Mesenchymal stem cell (in vitro differentiated cells and primary cell): ENCODE measurements at regions not wholly inside any gene's neighbourhood (a gene's known extent, or its start where the extent isn't known, plus 50 kb on each side); places are given as distances from the start of the nearest gene placed in this dataset.

Experiments used
- DNase-seq: peaks from one replicate; pipeline ENCODE4 v3.0.0-alpha.2; 2013
- H2AFZ ChIP-seq: one replicate; pipeline ENCODE4 v1.6.1; 2013; ENCODE audit warnings: low read depth, mild to moderate bottlenecking, control low read depth, inconsistent platforms, low read length, moderate library complexity
- H2AK5ac ChIP-seq: 2 replicates; pipeline ENCODE4 v1.6.1; 2013; ENCODE audit warnings: low read length, moderate library complexity, mild to moderate bottlenecking, inconsistent platforms; ENCODE audit not compliant: severe bottlenecking
- H2BK120ac ChIP-seq: one replicate; pipeline ENCODE4 v1.6.1; 2013; ENCODE audit warnings: low read depth, mild to moderate bottlenecking, inconsistent platforms, low read length, moderate library complexity
- H2BK12ac ChIP-seq, 2 experiments: one replicate each; pipeline ENCODE4 v1.6.1; 2013; ENCODE audit warnings: inconsistent platforms in 2 of 2, low read length in 2 of 2, mild to moderate bottlenecking in 2 of 2, moderate library complexity in 2 of 2, control low read depth in 1 of 2
- H2BK15ac ChIP-seq: one replicate; pipeline ENCODE4 v1.6.1; 2013; ENCODE audit warnings: mild to moderate bottlenecking, low read depth, inconsistent platforms; ENCODE audit not compliant: poor library complexity, severe bottlenecking
- H2BK5ac ChIP-seq: 2 replicates; pipeline ENCODE4 v1.6.1; 2013; ENCODE audit warnings: low read depth, mild to moderate bottlenecking, low read length, control low read depth, inconsistent platforms; ENCODE audit not compliant: poor library complexity, severe bottlenecking
- H3K14ac ChIP-seq, 2 experiments: one replicate each; pipeline ENCODE4 v1.6.1; 2013; ENCODE audit warnings: inconsistent platforms in 2 of 2, low read length in 2 of 2, control low read depth in 1 of 2, mild to moderate bottlenecking in 1 of 2, moderate library complexity in 1 of 2
- H3K18ac ChIP-seq, 2 experiments: one replicate each; pipeline ENCODE4 v1.6.1; 2013; ENCODE audit warnings: inconsistent platforms in 2 of 2, low read length in 2 of 2, control low read depth in 1 of 2, low read depth in 1 of 2, mild to moderate bottlenecking in 1 of 2
- H3K23ac ChIP-seq, 2 experiments: one replicate each; pipeline ENCODE4 v1.6.1; 2013; ENCODE audit warnings: inconsistent platforms in 2 of 2, low read length in 2 of 2, mild to moderate bottlenecking in 2 of 2, moderate library complexity in 2 of 2, control low read depth in 1 of 2
- H3K27ac ChIP-seq: 2 replicates; pipeline ENCODE4 v1.5.1; 2013; ENCODE audit warnings: mild to moderate bottlenecking, moderate library complexity, low read length, control low read depth, inconsistent platforms; ENCODE audit not compliant: poor library complexity, severe bottlenecking
- H3K27me3 ChIP-seq, 2 experiments: 2 replicates each; pipeline versions ENCODE4 v1.6.1 to v1.7.0; 2013; ENCODE audit warnings: low read length in 2 of 2, mild to moderate bottlenecking in 2 of 2, moderate library complexity in 2 of 2, control low read depth in 1 of 2, inconsistent platforms in 1 of 2; ENCODE audit not compliant: control insufficient read depth in 1 of 2, insufficient read depth in 1 of 2
- H3K36me3 ChIP-seq, 2 experiments: 2 replicates each; pipeline versions ENCODE4 v1.6.1 to v1.7.0; 2013; ENCODE audit warnings: low read length in 2 of 2, control low read depth in 1 of 2, inconsistent platforms in 1 of 2, low read depth in 1 of 2, mild to moderate bottlenecking in 1 of 2; ENCODE audit not compliant: insufficient read depth in 2 of 2, control insufficient read depth in 1 of 2
- H3K4ac ChIP-seq, 2 experiments: one replicate each; pipeline ENCODE4 v1.6.1; 2013; ENCODE audit warnings: inconsistent platforms in 2 of 2, low read length in 2 of 2, mild to moderate bottlenecking in 2 of 2, moderate library complexity in 2 of 2, control low read depth in 1 of 2, low read depth in 1 of 2
- H3K4me1 ChIP-seq: 2 replicates; pipeline ENCODE4 v1.6.1; 2013; ENCODE audit warnings: low read depth, low read length, control low read depth; ENCODE audit not compliant: control insufficient read depth, insufficient read depth
- H3K4me2 ChIP-seq: 2 replicates; pipeline ENCODE4 v1.6.1; 2013; ENCODE audit warnings: low read length, mild to moderate bottlenecking, inconsistent platforms; ENCODE audit not compliant: poor library complexity, severe bottlenecking
- H3K4me3 ChIP-seq, 2 experiments: 2 replicates each; pipeline versions ENCODE4 v1.5.1 to v1.7.0; 2013; ENCODE audit warnings: low read length in 2 of 2, mild to moderate bottlenecking in 2 of 2, control low read depth in 1 of 2, low read depth in 1 of 2; ENCODE audit not compliant: insufficient read depth in 1 of 2
- H3K79me1 ChIP-seq: replicated peaks from 2 replicates; pipeline ENCODE4 v1.6.1; 2013; ENCODE audit warnings: mild to moderate bottlenecking, control low read depth, low read length, inconsistent platforms; ENCODE audit not compliant: poor library complexity, severe bottlenecking
- H3K9ac ChIP-seq: 2 replicates; pipeline ENCODE4 v1.7.0; 2013; ENCODE audit warnings: mild to moderate bottlenecking, low read length, moderate library complexity
- H3K9me3 ChIP-seq: 2 replicates; pipeline ENCODE4 v1.7.0; 2013; ENCODE audit warnings: mild to moderate bottlenecking, low read length; ENCODE audit not compliant: control insufficient read depth
- H4K8ac ChIP-seq: one replicate; pipeline ENCODE4 v1.6.1; 2013; ENCODE audit warnings: inconsistent platforms, mild to moderate bottlenecking, low read length, moderate library complexity
- H4K91ac ChIP-seq: one replicate; pipeline ENCODE4 v1.6.1; 2013; ENCODE audit warnings: mild to moderate bottlenecking, low read length, inconsistent platforms
- WGBS: methylation state at CpG from one replicate; pipeline ENCODE4 v1.1.7; 2013; ENCODE audit warnings: mixed read lengths; 5-methylcytosine and 5-hydroxymethylcytosine counted together

DNA sequence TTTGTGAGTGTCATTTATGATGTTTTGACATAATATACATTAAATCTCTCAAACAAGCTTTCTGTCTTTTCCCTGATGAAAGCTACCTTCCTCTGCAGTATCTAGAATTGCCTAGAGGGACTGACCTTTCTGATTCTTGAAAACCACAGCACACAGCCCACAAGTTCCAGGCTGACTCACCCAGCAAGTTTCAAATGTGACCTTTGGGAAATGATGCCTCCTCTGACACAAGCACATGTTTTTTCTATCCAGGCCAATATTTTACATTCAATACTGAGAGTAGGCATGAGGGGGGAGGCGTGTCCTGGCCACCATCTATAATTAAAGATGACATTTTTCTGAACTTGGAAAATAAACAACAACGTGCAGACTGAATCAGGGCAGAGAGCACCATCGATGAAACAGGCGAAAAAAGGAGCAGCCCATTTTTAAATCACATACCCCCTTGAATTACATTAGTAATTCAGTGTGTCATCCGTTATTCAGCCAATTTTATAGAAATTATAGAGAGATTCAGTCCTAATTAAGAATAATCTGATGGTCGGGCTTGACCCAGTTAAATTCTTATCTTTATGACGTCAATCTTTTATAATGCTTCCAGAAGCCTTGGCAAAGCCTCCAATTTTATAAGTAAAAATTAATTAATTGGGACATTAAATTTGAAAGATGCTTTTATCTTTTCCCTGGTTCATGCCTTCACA is 292.6 kb upstream of the CDH11 start:
- peak; percentile 83 for DNase-seq
- H4K91ac ChIP-seq = no peak overlapping the region

DNA sequence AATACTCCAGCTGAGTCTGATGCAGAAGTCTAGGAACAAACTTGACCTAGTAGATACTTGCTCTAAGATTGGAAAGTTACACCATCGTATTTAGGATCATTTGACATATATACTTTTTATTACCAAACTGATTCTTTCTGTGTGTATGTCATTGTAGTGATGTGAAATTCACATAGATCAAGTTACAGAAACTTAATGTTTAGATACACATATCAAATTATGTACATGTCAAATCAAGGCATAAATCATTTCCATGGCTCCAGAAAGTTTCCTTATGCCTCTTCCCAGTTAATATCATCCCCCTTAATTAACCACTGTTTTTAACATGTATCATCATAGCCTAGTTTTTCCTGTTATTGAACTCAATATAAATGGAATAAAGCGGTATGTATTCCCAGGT is 292.0 kb upstream of the CDH11 start:
- Histone ChIP-seq H3K27me3 (no peaks in the 10 kb centered on the region), H2BK120ac (no peak overlapping the region), H3K4me3 (no peak overlapping the region), H3K4me1 (no peaks in the 10 kb centered on the region), H3K14ac (no peak overlapping the region), H3K9me3 (no peaks in the 10 kb centered on the region), H2BK5ac (no peak overlapping the region), H2AK5ac (no peak overlapping the region), H3K18ac (no peak overlapping the region), H2AFZ (no peak overlapping the region), H3K36me3 (no peaks in the 10 kb centered on the region), H2BK12ac (no peak overlapping the region), H3K9ac (no peak overlapping the region), H4K8ac (no peak overlapping the region), H4K91ac (no peak overlapping the region), H3K4ac (no peak overlapping the region), H3K27ac (no peak overlapping the region), H3K4me2 (no peak overlapping the region), H3K23ac (no peak overlapping the region), H3K79me1 (no peaks in the 10 kb centered on the region), H2BK15ac (no peak overlapping the region)
- WGBS = no CpG with 5 or more reads among the region's 2 CpGs
- DNase-seq = no peak

More for the DNA sequence above, 292.6 kb upstream of the CDH11 start:
- no peak overlapping the region for H2BK12ac ChIP-seq
- no peaks in the 10 kb centered on the region for H3K27me3 ChIP-seq
- H3K27ac ChIP-seq = no peak overlapping the region
- H3K36me3 ChIP-seq = no peaks in the 10 kb centered on the region
- WGBS = 7% methylated on average over 2 of the region's 7 CpGs
- no peaks in the 10 kb centered on the region for H3K79me1 ChIP-seq
- H3K4ac ChIP-seq = no peak overlapping the region
- H3K23ac ChIP-seq = no peak overlapping the region
- no peak overlapping the region for H2BK120ac ChIP-seq
- H3K4me3 ChIP-seq = no peak overlapping the region
- H3K14ac ChIP-seq = no peak overlapping the region
- H2BK15ac ChIP-seq = no peak overlapping the region
- H3K4me1 ChIP-seq = no peaks in the 10 kb centered on the region
- H4K8ac ChIP-seq = no peak overlapping the region
- H2BK5ac ChIP-seq = no peak overlapping the region
- no peak overlapping the region for H2AFZ ChIP-seq
- H3K4me2 ChIP-seq = no peak overlapping the region
- peak overlapping the region; percentile 12 for H3K9ac ChIP-seq
- no peak overlapping the region for H3K18ac ChIP-seq
- H2AK5ac ChIP-seq = no peak overlapping the region
- H3K9me3 ChIP-seq = no peaks in the 10 kb centered on the region

DNA sequence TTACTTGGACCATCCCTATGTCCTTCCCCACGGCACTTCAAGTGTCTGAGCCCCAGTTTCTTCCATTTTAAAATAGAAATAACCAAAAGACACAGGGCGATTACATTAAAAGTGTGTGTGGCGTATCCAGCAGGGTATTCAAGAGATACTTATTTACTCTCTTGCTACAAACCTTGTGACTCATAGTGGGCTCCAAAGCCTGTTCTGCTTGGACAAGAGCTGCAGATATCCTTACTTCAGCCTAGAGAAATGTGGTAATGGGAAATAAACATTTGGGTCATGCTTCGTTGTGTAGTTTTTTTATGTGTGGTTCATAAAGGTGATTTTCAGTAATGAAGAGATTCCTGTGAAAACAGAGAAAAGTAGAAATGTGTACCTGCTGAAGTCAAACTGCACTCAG is 288.9 kb upstream of the CDH11 start:
- Histone ChIP-seq H2AK5ac (no peak overlapping the region), H2BK12ac (no peak overlapping the region)
- 40% methylated on average over 3 of the region's 4 CpGs for WGBS

DNA sequence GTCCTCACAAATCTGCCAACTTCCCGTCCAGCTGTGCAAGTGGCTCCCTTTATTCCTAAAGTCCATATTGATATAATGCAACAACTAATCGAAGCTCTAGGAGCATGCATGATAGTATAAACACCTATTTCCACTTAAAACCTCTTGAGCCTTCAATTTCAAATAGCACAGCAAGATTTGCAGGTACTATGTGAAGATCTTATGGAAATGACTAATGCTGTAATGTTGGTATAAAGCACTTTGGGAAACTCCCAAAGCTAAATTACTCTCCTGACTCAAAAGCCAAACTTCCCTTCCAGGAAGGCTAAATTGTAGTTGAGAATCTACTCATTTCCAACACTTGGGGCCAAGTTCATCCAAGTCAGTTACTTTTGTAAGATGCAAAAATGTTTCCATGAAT is 287.6 kb upstream of the CDH11 start:
- Histone ChIP-seq H2BK15ac (no peak overlapping the region), H3K4me3 (no peak overlapping the region), H3K27ac (no peak overlapping the region), H3K18ac (no peak overlapping the region), H3K27me3 (no peaks in the 10 kb centered on the region), H4K8ac (no peak overlapping the region), H3K4me1 (no peaks in the 10 kb centered on the region), H3K4ac (no peak overlapping the region), H3K4me2 (no peak overlapping the region), H2AFZ (no peak overlapping the region), H3K36me3 (no peaks in the 10 kb centered on the region), H2BK12ac (no peak overlapping the region), H3K9ac (no peak overlapping the region), H3K14ac (no peak overlapping the region), H3K79me1 (no peaks in the 10 kb centered on the region), H3K23ac (no peak overlapping the region), H2BK5ac (no peak overlapping the region), H4K91ac (no peak overlapping the region), H3K9me3 (no peaks in the 10 kb centered on the region), H2BK120ac (no peak overlapping the region), H2AK5ac (no peak overlapping the region)
- DNase-seq = no peak
- WGBS = 54% methylated on average over 2 of the region's 2 CpGs

More for the DNA sequence above, 288.9 kb upstream of the CDH11 start:
- no peaks in the 10 kb centered on the region for H3K4me1 ChIP-seq
- no peak overlapping the region for H3K27ac ChIP-seq
- no peaks in the 10 kb centered on the region for H3K9me3 ChIP-seq
- H3K9ac ChIP-seq = no peak overlapping the region
- H4K91ac ChIP-seq = no peak overlapping the region
- H3K36me3 ChIP-seq = no peaks in the 10 kb centered on the region
- no peak overlapping the region for H3K4me3 ChIP-seq
- no peak overlapping the region for H3K4me2 ChIP-seq
- peak; percentile 84 for DNase-seq
- no peaks in the 10 kb centered on the region for H3K79me1 ChIP-seq
- no peak overlapping the region for H2BK15ac ChIP-seq
- no peak overlapping the region for H4K8ac ChIP-seq
- no peaks in the 10 kb centered on the region for H3K27me3 ChIP-seq
- no peak overlapping the region for H3K14ac ChIP-seq
- no peak overlapping the region for H2BK120ac ChIP-seq
- H3K18ac ChIP-seq = no peak overlapping the region
- no peak overlapping the region for H2BK5ac ChIP-seq
- no peak overlapping the region for H3K4ac ChIP-seq
- no peak overlapping the region for H3K23ac ChIP-seq
- no peak overlapping the region for H2AFZ ChIP-seq
